OCI-LY1 (cell line): ENCODE measurements at regions not wholly inside any gene's neighbourhood (a gene's known extent, or its start where the extent isn't known, plus 50 kb on each side); places are given as distances from the start of the nearest gene placed in this dataset.
"Not testable (repeated sequence)": the region's sequence is repeated elsewhere in the genome, so short reads cannot be mapped to it uniquely, and the experiment has no call there.

Source experiments
- H2AFZ ChIP-seq: fragments of 200-600 bp; sonication (generic), shearing (Covaris generic); 2 replicates; pipeline ENCODE4 v1.6.0; 2014; ENCODE audit warnings: antibody characterized with exemption, mild to moderate bottlenecking, low read length
- H3F3A ChIP-seq: fragments of 200-600 bp; sonication (generic), shearing (Covaris generic); 2 replicates; pipeline ENCODE4 v1.6.0; 2014; ENCODE audit warnings: mild to moderate bottlenecking, antibody characterized with exemption, low read length, moderate library complexity; ENCODE audit not compliant: insufficient read depth
- H3K27ac ChIP-seq: fragments of 200-600 bp; sonication (generic); 2 replicates; pipeline ENCODE4 v1.5.1; 2014; ENCODE audit warnings: low read length, mixed run types, mild to moderate bottlenecking, low read depth; ENCODE audit not compliant: poor library complexity, severe bottlenecking
- H3K27me3 ChIP-seq: fragments of 200-600 bp; sonication (generic); 2 replicates; pipeline ENCODE4 v1.6.0; 2014; ENCODE audit warnings: antibody characterized with exemption, mild to moderate bottlenecking, low read length, moderate library complexity; ENCODE audit not compliant: insufficient read depth
- H3K36me3 ChIP-seq: fragments of 200-600 bp; sonication (generic); 2 replicates; pipeline ENCODE4 v1.6.1; 2014; ENCODE audit warnings: mild to moderate bottlenecking, antibody characterized with exemption, low read length, moderate library complexity, mixed read lengths; ENCODE audit not compliant: insufficient read depth
- H3K4me1 ChIP-seq: fragments of 200-600 bp; sonication (generic); 2 replicates; pipeline ENCODE4 v1.5.1; 2014; ENCODE audit warnings: mild to moderate bottlenecking, low read length, moderate library complexity; ENCODE audit not compliant: insufficient read depth, severe bottlenecking
- H3K4me2 ChIP-seq: fragments of 200-600 bp; sonication (generic), shearing (Covaris generic); 2 replicates; pipeline ENCODE4 v1.6.1; 2014; ENCODE audit warnings: low read length
- H3K4me3 ChIP-seq: fragments of 200-600 bp; sonication (generic); 2 replicates; pipeline ENCODE4 v1.5.1; 2014; ENCODE audit warnings: low read length, low read depth, mild to moderate bottlenecking, mixed read lengths; ENCODE audit not compliant: poor library complexity, severe bottlenecking
- H3K79me2 ChIP-seq: fragments of 200-600 bp; shearing (Covaris generic); 2 replicates; pipeline ENCODE4 v1.6.1; 2016; ENCODE audit warnings: mixed run types, low read length, mixed read lengths; ENCODE audit not compliant: insufficient read depth
- H3K9ac ChIP-seq: fragments of 200-600 bp; sonication (generic), shearing (Covaris generic); 2 replicates; pipeline ENCODE4 v1.6.1; 2014; ENCODE audit warnings: mild to moderate bottlenecking, low read length, mixed read lengths
- H3K9me2 ChIP-seq: fragments of 200-600 bp; sonication (generic), shearing (Covaris generic); 2 replicates; pipeline ENCODE4 v1.6.1; 2014; ENCODE audit warnings: low read depth, mild to moderate bottlenecking, low read length, mixed read lengths
- H3K9me3 ChIP-seq: fragments of 200-600 bp; shearing (Covaris generic); 2 replicates; pipeline ENCODE4 v1.6.1; 2014; ENCODE audit warnings: low read length, mixed read lengths
- H4K20me1 ChIP-seq: fragments of 200-600 bp; sonication (generic), shearing (Covaris generic); 2 replicates; pipeline ENCODE4 v1.6.0; 2016; ENCODE audit warnings: mild to moderate bottlenecking, low read length; ENCODE audit not compliant: insufficient read depth
- CTCF ChIP-seq: fragments of 200-600 bp; sonication (generic), shearing (Covaris generic); IDR thresholded peaks from 2 replicates; pipeline ENCODE4 v1.5.1; 2017; ENCODE audit warnings: mild to moderate bottlenecking, antibody characterized with exemption, low read length, moderate library complexity, mixed read lengths
- EZH2 ChIP-seq: fragments of 200-600 bp; sonication (generic), shearing (Covaris generic); IDR thresholded peaks from 2 replicates; pipeline ENCODE4 v1.8.0; 2017; ENCODE audit warnings: borderline replicate concordance, mixed run types, mild to moderate bottlenecking, antibody characterized with exemption, low read length, moderate library complexity, mixed read lengths

GRCh38 chr1:43018121-43018520 is 59.5 kb upstream of the SLC2A1 start:
- TF ChIP-seq EZH2 (no peak), CTCF (no peak)
- H3K4me2 ChIP-seq, result no peak overlapping the region
- no peaks in the 10 kb centered on the region for H4K20me1 ChIP-seq
- no peak overlapping the region for H3K4me3 ChIP-seq
- no peak overlapping the region for H3K27ac ChIP-seq
- no peaks in the 10 kb centered on the region for H3K4me1 ChIP-seq
- peaks cover 2% of the 10 kb centered on the region; the same call in 1 of the 2 replicates for H3K27me3 ChIP-seq
- no peaks in the 10 kb centered on the region for H3K9me2 ChIP-seq
- no peaks in the 10 kb centered on the region for H3K79me2 ChIP-seq
- H3K9me3 ChIP-seq, result no peaks in the 10 kb centered on the region
- no peaks in the 10 kb centered on the region for H3F3A ChIP-seq
- no peaks in the 10 kb centered on the region for H3K36me3 ChIP-seq
- no peak overlapping the region for H3K9ac ChIP-seq
- H2AFZ ChIP-seq, result no peak overlapping the region

- Histone ChIP-seq H3K4me1 (no peaks in the 10 kb centered on the region), H3K27me3 (peaks cover 9% of the 10 kb centered on the region; the same call in 1 of the 2 replicates), H3K4me2 (no peak overlapping the region), H3K9me3 (no peaks in the 10 kb centered on the region), H3K79me2 (no peaks in the 10 kb centered on the region), H4K20me1 (no peaks in the 10 kb centered on the region), H2AFZ (no peak overlapping the region), H3F3A (no peaks in the 10 kb centered on the region), H3K9ac (no peak overlapping the region), H3K4me3 (no peak overlapping the region), H3K27ac (no peak overlapping the region), H3K9me2 (no peaks in the 10 kb centered on the region), H3K36me3 (no peaks in the 10 kb centered on the region)
- TF ChIP-seq EZH2 (no peak), CTCF (no peak)
Observed at GRCh38 chr1:43015269-43015668, 56.6 kb upstream of the SLC2A1 start.

GRCh38 chr1:43014579-43014978 is 55.9 kb upstream of the SLC2A1 start:
- not testable (repeated sequence) for H4K20me1 ChIP-seq, H3K9me3 ChIP-seq, H3K4me3 ChIP-seq, H3K9ac ChIP-seq, H3K36me3 ChIP-seq, H3K4me2 ChIP-seq, H3K4me1 ChIP-seq, H3K27ac ChIP-seq, H3K9me2 ChIP-seq, H2AFZ ChIP-seq, H3F3A ChIP-seq, H3K27me3 ChIP-seq, H3K79me2 ChIP-seq

GRCh38 chr1:43011020-43011419 is 52.4 kb upstream of the SLC2A1 start:
- Histone ChIP-seq H3K27ac (no peak overlapping the region), H3K4me3 (no peak overlapping the region), H3K9ac (no peak overlapping the region), H2AFZ (no peak overlapping the region), H3K79me2 (no peaks in the 10 kb centered on the region), H3K27me3 (peaks cover 9% of the 10 kb centered on the region; the same call in 1 of the 2 replicates), H3K9me2 (no peaks in the 10 kb centered on the region), H3K9me3 (no peaks in the 10 kb centered on the region), H3K4me1 (no peaks in the 10 kb centered on the region), H4K20me1 (no peaks in the 10 kb centered on the region), H3K36me3 (no peaks in the 10 kb centered on the region), H3F3A (no peaks in the 10 kb centered on the region), H3K4me2 (no peak overlapping the region)
- TF ChIP-seq EZH2 (no peak), CTCF (no peak)
